GM19397 (cell line): ENCODE measurements at regions not wholly inside any gene's neighbourhood (a gene's known extent, or its start where the extent isn't known, plus 50 kb on each side); places are given as distances from the start of the nearest gene placed in this dataset.

ENCODE experiments used
- ATAC-seq: cut with Tn5 transposase; IDR thresholded peaks from one replicate; pipeline ENCODE4 v1.9.1; 2021; ENCODE audit warnings: mild to moderate bottlenecking, moderate library complexity; ENCODE audit not compliant: unreplicated experiment

GRCh38 chr1:163257763-163258162 lies 55.0 kb upstream of the RGS5 start:
- ATAC-seq: no peak

GRCh38 chr1:163258181-163258580 lies 55.5 kb upstream of the RGS5 start:
- no peak for ATAC-seq

- ATAC-seq: peak; percentile 59
These were observed 57.7 kb upstream of the NUF2 start for GRCh38 chr1:163263818-163264655.

- ATAC-seq: no peak
These were observed 56.2 kb upstream of the NUF2 start for GRCh38 chr1:163265547-163265946.

GRCh38 chr1:163267962-163268361 lies 53.8 kb upstream of the NUF2 start:
- no peak for ATAC-seq

GRCh38 chr1:163271535-163271934 lies 50.2 kb upstream of the NUF2 start:
- no peak for ATAC-seq
